Mucosa of descending colon (tissue), 3 donors: ENCODE measurements at regions not wholly inside any gene's neighbourhood (a gene's known extent, or its start where the extent isn't known, plus 50 kb on each side); places are given as distances from the start of the nearest gene placed in this dataset.

Source experiments
- ATAC-seq: fragments of 200-7000 bp; cut with Tn5 transposase; one replicate; pipeline ENCODE4 v1.9.1; 2020; ENCODE audit warnings: mild to moderate bottlenecking, moderate library complexity
- DNase-seq, 3 donors: peaks; one replicate each; pipeline ENCODE4 v3.0.0-alpha.2; 2020
- H3K36me3 ChIP-seq: fragments of 200-600 bp; one replicate; pipeline ENCODE4 v1.8.0; 2021; ENCODE audit warnings: low read depth, mild to moderate bottlenecking
- H3K4me1 ChIP-seq: fragments of 200-600 bp; one replicate; pipeline ENCODE4 v1.8.0; 2021; ENCODE audit warnings: low read depth, mild to moderate bottlenecking
- H3K4me3 ChIP-seq: fragments of 200-600 bp; one replicate; pipeline ENCODE4 v1.8.0; 2021; ENCODE audit warnings: mild to moderate bottlenecking
- H3K9me3 ChIP-seq: fragments of 200-600 bp; one replicate; pipeline ENCODE4 v1.8.0; 2021; ENCODE audit warnings: mild to moderate bottlenecking
- CTCF ChIP-seq: fragments of 200-600 bp; IDR thresholded peaks from one replicate; pipeline ENCODE4 v1.8.0; 2022; ENCODE audit warnings: antibody characterized with exemption, mild to moderate bottlenecking
- intact Hi-C, 2 donors: fragments of 100-400 bp; cut with DNase I in 1 of 2; cut with micrococcal nuclease in 1 of 2; formaldehyde crosslinking; loops; one replicate each; pipeline versions ENCODE4 v1.11.0 to v1.11.1; 2022; cut with DNase I, micrococcal nuclease
- donor health status: DM: no; HTN: no; CAD: no; lungs with moderate emphysema.
- donor health status: DM: no; HTN: no; CAD: no.
- donor health status: DM: no; HTN: yes; CAD: no.

GRCh38 chr7:119694506-119694905 lies 578.5 kb upstream of the KCND2 start:
- H3K9me3 ChIP-seq: peaks cover 4% of the 10 kb centered on the region
- no peak overlapping the region for H3K4me3 ChIP-seq
- H3K36me3 ChIP-seq: no peaks in the 10 kb centered on the region
- no peak for TF ChIP-seq CTCF
- intact Hi-C loops: no loop called here
- no peak for ATAC-seq
- H3K4me1 ChIP-seq: no peaks in the 10 kb centered on the region
- DNase-seq: no peak

DNA sequence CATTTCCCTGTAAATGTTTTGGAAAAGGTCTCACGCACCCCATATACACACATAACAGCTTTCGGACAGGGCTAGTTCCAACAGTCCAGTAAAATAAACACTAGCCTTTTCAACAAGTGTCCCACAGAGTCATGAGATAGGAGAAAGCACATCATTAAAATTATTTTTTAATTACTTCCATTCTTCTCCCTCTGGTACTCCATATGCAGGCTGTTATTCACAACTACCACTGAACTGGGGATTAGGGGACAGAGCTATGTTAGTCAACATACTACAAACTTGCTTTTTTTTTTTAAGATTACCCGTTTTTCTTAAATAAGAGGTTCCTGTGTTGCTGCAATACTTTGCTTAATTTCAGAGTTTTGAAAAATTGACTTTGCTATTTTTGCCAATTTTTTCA lies 576.6 kb upstream of the KCND2 start:
- Histone ChIP-seq H3K4me3 (no peak overlapping the region), H3K4me1 (no peaks in the 10 kb centered on the region), H3K36me3 (no peaks in the 10 kb centered on the region), H3K9me3 (peaks cover 4% of the 10 kb centered on the region)
- TF ChIP-seq CTCF: no peak
- no peak for ATAC-seq
- intact Hi-C loops: no loop called here
- DNase-seq: no peak

DNA sequence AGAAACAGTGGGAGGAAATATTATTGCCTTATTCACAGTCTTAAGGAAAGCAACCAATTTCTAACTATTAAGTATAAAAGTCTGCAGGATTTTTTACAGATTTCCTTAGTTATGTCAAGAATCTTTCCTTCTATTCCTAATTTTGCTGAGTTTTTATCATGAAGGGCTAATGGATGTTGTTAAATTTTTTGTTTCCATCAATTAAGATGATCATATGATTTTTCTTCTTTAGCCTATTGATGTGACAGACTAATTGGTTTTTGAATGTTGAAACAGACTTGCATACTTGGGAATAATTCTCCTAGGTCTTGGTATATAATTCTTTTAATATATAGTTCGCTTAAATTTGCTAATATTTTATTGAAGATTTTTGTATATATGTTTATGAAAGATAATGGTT lies 569.1 kb upstream of the KCND2 start:
- intact Hi-C loops: no loop called here
- no peak for DNase-seq
- Histone ChIP-seq H3K36me3 (no peaks in the 10 kb centered on the region), H3K9me3 (peaks cover 11% of the 10 kb centered on the region), H3K4me3 (no peak overlapping the region), H3K4me1 (no peaks in the 10 kb centered on the region)
- TF ChIP-seq CTCF: no peak
- ATAC-seq: no peak

DNA sequence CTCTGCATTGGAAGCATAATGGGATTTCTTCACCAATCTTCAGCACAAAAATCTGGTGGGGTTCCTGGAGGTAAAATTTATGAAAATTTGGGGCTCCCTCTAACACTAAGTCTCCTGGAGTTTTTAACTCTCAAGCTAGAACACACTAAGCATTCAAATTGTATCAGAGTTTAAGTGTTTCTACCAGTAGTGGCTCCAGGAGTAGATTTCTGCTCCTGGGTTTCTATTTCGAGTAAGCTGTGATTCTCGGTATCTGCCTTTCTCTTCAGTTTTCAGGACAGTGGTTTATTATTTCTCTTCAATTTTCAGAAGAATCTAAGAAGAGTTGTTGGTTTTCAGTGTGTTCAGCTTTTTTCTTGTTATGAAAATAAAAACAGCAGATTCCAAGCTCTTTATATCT lies 566.4 kb upstream of the KCND2 start:
- H3K4me3 ChIP-seq: no peak overlapping the region
- H3K36me3 ChIP-seq: no peaks in the 10 kb centered on the region
- H3K4me1 ChIP-seq: no peaks in the 10 kb centered on the region
- peaks cover 10% of the 10 kb centered on the region for H3K9me3 ChIP-seq
- DNase-seq (no peak), ATAC-seq (no peak)
- TF ChIP-seq CTCF: no peak
- intact Hi-C loops: no loop called here

DNA sequence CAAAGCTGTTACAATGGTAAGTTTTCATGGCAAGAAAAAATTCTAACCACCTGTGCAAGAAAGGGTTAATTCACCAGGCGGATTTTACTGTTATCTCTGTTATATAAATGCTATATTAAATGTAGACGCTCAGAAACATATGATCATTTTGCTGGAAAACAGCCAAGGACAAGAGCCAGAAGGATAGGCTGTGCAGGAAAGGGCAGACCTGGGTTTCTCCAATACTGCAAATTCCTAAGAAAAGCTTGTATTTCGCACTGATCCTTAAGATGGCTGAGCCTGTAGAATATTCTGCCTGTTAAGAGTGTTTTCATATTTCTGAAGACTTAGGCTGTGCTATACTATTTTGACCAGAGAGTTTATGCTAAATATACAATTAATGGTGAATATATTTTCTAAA lies 564.1 kb upstream of the KCND2 start:
- ATAC-seq (no peak), DNase-seq (no peak)
- Histone ChIP-seq H3K36me3 (no peaks in the 10 kb centered on the region), H3K4me1 (no peaks in the 10 kb centered on the region), H3K4me3 (no peak overlapping the region), H3K9me3 (no peaks in the 10 kb centered on the region)
- no peak for TF ChIP-seq CTCF
- intact Hi-C loops: no loop called here

- Histone ChIP-seq H3K4me1 (no peaks in the 10 kb centered on the region), H3K36me3 (no peaks in the 10 kb centered on the region), H3K9me3 (no peaks in the 10 kb centered on the region), H3K4me3 (no peak overlapping the region)
- ATAC-seq (no peak), DNase-seq (no peak)
- no peak for TF ChIP-seq CTCF
- intact Hi-C loops: no loop called here
Observed at GRCh38 chr7:119711104-119711503, 561.9 kb upstream of the KCND2 start.
